ENCODE measurements at regions not wholly inside any gene's neighbourhood (a gene's known extent, or its start where the extent isn't known, plus 50 kb on each side); places are given as distances from the start of the nearest gene placed in this dataset.

GRCh38 chr6:90368001-90368400 is 71.4 kb upstream of the BACH2 start:
- Histone ChIP-seq H3K4me1 (ENCODE audit: control insufficient read depth in 2 of 2, insufficient read depth in 2 of 2, low read length in 2 of 2) (peaks cover 3 to 14% of the 10 kb centered on the region in 2 donors), H3K9me3 (ENCODE audit: control extremely low read depth in 1 of 3, control insufficient read depth in 2 of 3, insufficient read depth in 1 of 3, low read length in 2 of 3) (no peaks in the 10 kb centered on the region), H2AFZ (ENCODE audit: insufficient read depth, low read depth, low read length, poor library complexity, severe bottlenecking) (no peak overlapping the region), H3K27ac (ENCODE audit: low read length in 2 of 2) (no peak overlapping the region), H3K4me2 (replicated peaks; ENCODE audit: low read depth, low read length, poor library complexity, severe bottlenecking) (no peak overlapping the region), H3K9ac (ENCODE audit: low read length) (no peak overlapping the region), H3K27me3 (replicated peaks in 1 of 4; ENCODE audit: control extremely low read depth in 1 of 4, control insufficient read depth in 3 of 4, insufficient read depth in 4 of 4, low read length in 3 of 4) (no peaks in the 10 kb centered on the region), H4K20me1 (ENCODE audit: control insufficient read depth, insufficient read depth, low read length, poor library complexity, severe bottlenecking) (no peaks in the 10 kb centered on the region), H3K79me2 (ENCODE audit: control insufficient read depth, insufficient read depth, low read length) (no peaks in the 10 kb centered on the region), H3K36me3 (replicated peaks in 1 of 2; ENCODE audit: control extremely low read depth in 1 of 2, control insufficient read depth in 1 of 2, extremely low read depth in 1 of 2, insufficient read depth in 2 of 2, low read length in 1 of 2) (no peaks in the 10 kb centered on the region), H3K4me3 (ENCODE audit: control extremely low read depth in 1 of 5, extremely low read depth in 1 of 5, insufficient read depth in 1 of 5, low read depth in 2 of 5, low read length in 4 of 5) (no peak overlapping the region)
- no peak for TF ChIP-seq EZH2 (IDR thresholded peaks at IDR 0.05; ENCODE audit: borderline replicate concordance, insufficient read depth, low read depth, low read length, poor library complexity, severe bottlenecking)
- no peak for TF ChIP-seq CTCF (IDR thresholded peaks at IDR 0.05)
- H3K27me3 Mint-ChIP-seq = no peaks in the 10 kb centered on the region
- peaks cover 2% of the 10 kb centered on the region for H3K9me3 Mint-ChIP-seq (ENCODE audit: insufficient read depth)
- no CpG with 5 or more reads among the region's 3 CpGs for WGBS (ENCODE audit: insufficient coverage)
- intact Hi-C loops (cut with micrococcal nuclease) = no loop called here
- no peak for DNase-seq
- ChIA-PET CTCF (interaction anchor here (0.7 to 1.0 kb wide), 5 partner anchors 8 to 67 kb away, joined by 3 to 5 read pairs (median 3); no protein-coding TSS in a partner anchor), POLR2A (no interaction called here)
- no peak overlapping the region for H3K27ac Mint-ChIP-seq
- H3K4me1 Mint-ChIP-seq = peaks cover 33% of the 10 kb centered on the region
- ATAC-seq (ENCODE audit: low read depth) = no peak
- H3K4me3 Mint-ChIP-seq = no peak overlapping the region

DNA sequence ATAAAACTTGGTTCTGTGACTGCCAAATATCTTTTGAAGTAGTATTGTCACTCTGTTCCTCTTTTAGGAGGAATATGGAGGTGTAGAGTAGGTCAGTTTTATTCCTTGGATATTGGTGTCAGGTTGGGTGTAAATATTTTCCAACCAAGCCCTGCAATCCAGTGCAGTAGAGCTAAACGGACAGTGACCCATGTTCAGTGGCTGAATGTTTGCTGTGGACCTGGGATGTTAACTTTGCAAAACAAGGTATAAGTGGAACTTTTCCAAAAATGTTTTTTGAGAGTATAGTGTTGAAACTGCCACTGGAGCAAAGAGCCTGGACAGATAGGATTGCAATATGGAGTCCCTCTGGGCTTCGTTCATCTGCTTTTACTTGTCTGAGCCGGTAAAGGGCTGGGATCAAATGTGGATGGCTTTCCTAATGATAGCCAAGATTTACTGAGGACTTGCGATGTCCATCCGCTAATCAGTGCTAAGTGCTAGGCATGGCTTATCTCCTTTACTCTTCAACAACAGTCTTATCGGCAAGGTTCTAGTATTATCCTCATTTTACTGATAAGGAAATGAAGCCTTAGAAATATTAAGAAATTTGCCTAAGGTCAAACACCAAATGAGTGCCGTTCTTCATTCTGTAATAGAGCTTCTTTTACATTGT is 69.0 kb upstream of the BACH2 start:
- ATAC-seq (ENCODE audit: low read depth) (no peak), DNase-seq (no peak)
- no peak overlapping the region for H3K27ac Mint-ChIP-seq
- Histone ChIP-seq H2AFZ (ENCODE audit: insufficient read depth, low read depth, low read length, poor library complexity, severe bottlenecking) (no peak overlapping the region), H3K4me2 (replicated peaks; ENCODE audit: low read depth, low read length, poor library complexity, severe bottlenecking) (no peak overlapping the region), H4K20me1 (ENCODE audit: control insufficient read depth, insufficient read depth, low read length, poor library complexity, severe bottlenecking) (no peaks in the 10 kb centered on the region), H3K4me1 (ENCODE audit: control insufficient read depth in 2 of 2, insufficient read depth in 2 of 2, low read length in 2 of 2) (peaks cover 3 to 6% of the 10 kb centered on the region in 2 donors), H3K36me3 (replicated peaks in 1 of 2; ENCODE audit: control extremely low read depth in 1 of 2, control insufficient read depth in 1 of 2, extremely low read depth in 1 of 2, insufficient read depth in 2 of 2, low read length in 1 of 2) (no peaks in the 10 kb centered on the region), H3K27me3 (replicated peaks in 1 of 4; ENCODE audit: control extremely low read depth in 1 of 4, control insufficient read depth in 3 of 4, insufficient read depth in 4 of 4, low read length in 3 of 4) (no peaks in the 10 kb centered on the region), H3K4me3 (ENCODE audit: control extremely low read depth in 1 of 5, extremely low read depth in 1 of 5, insufficient read depth in 1 of 5, low read depth in 2 of 5, low read length in 4 of 5) (no peak overlapping the region), H3K79me2 (ENCODE audit: control insufficient read depth, insufficient read depth, low read length) (no peaks in the 10 kb centered on the region), H3K27ac (ENCODE audit: low read length in 2 of 2) (no peak overlapping the region), H3K9ac (ENCODE audit: low read length) (no peak overlapping the region), H3K9me3 (ENCODE audit: control extremely low read depth in 1 of 3, control insufficient read depth in 2 of 3, insufficient read depth in 1 of 3, low read length in 2 of 3) (no peaks in the 10 kb centered on the region)
- CTCF ChIA-PET = interaction anchor here (0.6 to 1.2 kb wide), 2 partner anchors 12 to 27 kb away, joined by 3 read pairs; no protein-coding TSS in a partner anchor
- no peaks in the 10 kb centered on the region for H3K27me3 Mint-ChIP-seq
- 95% methylated on average over 2 of the region's 7 CpGs for WGBS (ENCODE audit: insufficient coverage)
- H3K4me3 Mint-ChIP-seq = no peak overlapping the region
- H3K9me3 Mint-ChIP-seq (ENCODE audit: insufficient read depth) = peaks cover 2% of the 10 kb centered on the region
- intact Hi-C loops (cut with micrococcal nuclease) = no loop called here
- peaks cover 20% of the 10 kb centered on the region for H3K4me1 Mint-ChIP-seq
- POLR2A ChIA-PET = no interaction called here
- TF ChIP-seq CTCF (IDR thresholded peaks at IDR 0.05) (no peak), EZH2 (IDR thresholded peaks at IDR 0.05; ENCODE audit: borderline replicate concordance, insufficient read depth, low read depth, low read length, poor library complexity, severe bottlenecking) (no peak)

Data from B cell (primary cell).